Right lobe of liver (tissue), 4 donors: ENCODE measurements at regions not wholly inside any gene's neighbourhood (a gene's known extent, or its start where the extent isn't known, plus 50 kb on each side); places are given as distances from the start of the nearest gene placed in this dataset.

Experiments
- CTCF ChIP-seq, 4 donors: fragments of 200-600 bp in 3 of 4; fragments of 450-650 bp in 1 of 4; IDR thresholded peaks; one replicate each; pipeline versions ENCODE4 v1.5.1 to v1.8.0; 2016 to 2022; ENCODE audit warnings: antibody characterized with exemption in 4 of 4, mild to moderate bottlenecking in 2 of 4
- POLR2A ChIP-seq: fragments of 450-650 bp; IDR thresholded peaks from one replicate; pipeline ENCODE4 v1.6.1; 2017; ENCODE audit warnings: antibody characterized with exemption, mild to moderate bottlenecking
- donor health status: DM: no; HTN: no; CAD: no.
- donor health status: DM: no; HTN: no; CAD: no.
- donor health status: DM: no; HTN: yes; CAD: no.

GRCh38 chr1:209416039-209416438, 167.5 kb upstream of the CAMK1G start:
- TF ChIP-seq POLR2A (no peak), CTCF (IDR thresholded peaks at IDR 0.05) (no peak)
